ENCODE measurements at regions not wholly inside any gene's neighbourhood (a gene's known extent, or its start where the extent isn't known, plus 50 kb on each side); places are given as distances from the start of the nearest gene placed in this dataset.

DNA sequence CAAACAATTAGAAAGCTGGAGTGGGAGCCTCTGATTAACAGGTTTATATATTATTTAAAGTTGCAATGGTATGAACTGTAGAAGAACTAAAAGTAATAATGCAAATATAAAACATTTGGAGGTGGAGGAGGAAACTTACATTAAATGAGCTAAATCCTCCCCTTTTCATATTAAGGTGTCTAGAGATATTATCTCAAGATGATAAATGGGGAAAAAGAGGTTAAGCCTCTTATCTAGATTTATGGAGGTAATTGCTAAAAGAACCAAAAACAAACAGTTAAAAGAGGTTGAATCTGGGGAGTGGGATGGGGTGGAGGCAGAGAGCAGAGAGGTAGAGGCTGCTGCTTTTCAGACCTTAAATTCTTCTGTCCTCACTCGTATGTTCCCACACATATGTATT is 147.8 kb upstream of the SLC24A2 start:
- TF ChIP-seq YY1 (IDR thresholded peaks at IDR 0.05; ENCODE audit: low read depth, low read length) (no peak), POLR2A (IDR thresholded peaks at IDR 0.05; ENCODE audit: control extremely low read depth in 1 of 2, low read depth in 2 of 2, low read length in 2 of 2) (no peak), ATF2 (IDR thresholded peaks at IDR 0.05; ENCODE audit: low read length) (no peak), JUND (IDR thresholded peaks at IDR 0.05; ENCODE audit: low read length) (no peak), GABPA (IDR thresholded peaks at IDR 0.05; ENCODE audit: borderline replicate concordance, insufficient read depth, low read length) (no peak), EGR1 (IDR thresholded peaks at IDR 0.05; ENCODE audit: borderline replicate concordance, low read depth, low read length) (no peak), CTCF (IDR thresholded peaks at IDR 0.05; ENCODE audit: control extremely low read depth in 1 of 3, insufficient read depth in 1 of 3, low read depth in 1 of 3, low read length in 3 of 3) (no peak), CBX8 (IDR thresholded peaks at IDR 0.05; ENCODE audit: borderline replicate concordance, low read depth, low read length) (no peak), TAF1 (IDR thresholded peaks at IDR 0.05; ENCODE audit: low read depth, low read length) (no peak), NANOG (IDR thresholded peaks at IDR 0.05; ENCODE audit: insufficient read depth, low read depth, low read length, poor library complexity, severe bottlenecking) (no peak)
- TF ChIP-seq, protein P1, sequence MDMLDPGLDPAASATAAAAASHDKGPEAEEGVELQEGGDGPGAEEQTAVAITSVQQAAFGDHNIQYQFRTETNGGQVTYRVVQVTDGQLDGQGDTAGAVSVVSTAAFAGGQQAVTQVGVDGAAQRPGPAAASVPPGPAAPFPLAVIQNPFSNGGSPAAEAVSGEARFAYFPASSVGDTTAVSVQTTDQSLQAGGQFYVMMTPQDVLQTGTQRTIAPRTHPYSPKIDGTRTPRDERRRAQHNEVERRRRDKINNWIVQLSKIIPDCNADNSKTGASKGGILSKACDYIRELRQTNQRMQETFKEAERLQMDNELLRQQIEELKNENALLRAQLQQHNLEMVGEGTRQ (IDR thresholded peaks at IDR 0.05; ENCODE audit: low read length): no peak
- TF ChIP-seq, protein P2, sequence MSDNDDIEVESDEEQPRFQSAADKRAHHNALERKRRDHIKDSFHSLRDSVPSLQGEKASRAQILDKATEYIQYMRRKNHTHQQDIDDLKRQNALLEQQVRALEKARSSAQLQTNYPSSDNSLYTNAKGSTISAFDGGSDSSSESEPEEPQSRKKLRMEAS (IDR thresholded peaks at IDR 0.05): no peak

All from H1 (cell line).